H9 (cell line): ENCODE measurements at regions not wholly inside any gene's neighbourhood (a gene's known extent, or its start where the extent isn't known, plus 50 kb on each side); places are given as distances from the start of the nearest gene placed in this dataset.

Source experiments
- DNase-seq: peaks from one replicate; pipeline ENCODE4 v3.0.0-alpha.2; 2017
- H2AFZ ChIP-seq: one replicate; pipeline ENCODE4 v1.6.1; 2013; ENCODE audit warnings: mild to moderate bottlenecking, low read length, control low read depth, moderate library complexity
- H2AK5ac ChIP-seq: 2 replicates; pipeline ENCODE4 v1.6.1; 2013; ENCODE audit warnings: low read length, control low read depth, mixed read lengths; ENCODE audit not compliant: insufficient read length
- H2BK120ac ChIP-seq: one replicate; pipeline ENCODE4 v1.6.1; 2013; ENCODE audit warnings: low read depth, mild to moderate bottlenecking, low read length, control low read depth, inconsistent platforms; ENCODE audit not compliant: poor library complexity, severe bottlenecking
- H2BK12ac ChIP-seq: 2 replicates; pipeline ENCODE4 v1.6.1; 2013; ENCODE audit warnings: low read length, control low read depth, mixed read lengths, low read depth; ENCODE audit not compliant: insufficient read length
- H2BK15ac ChIP-seq: 2 replicates; pipeline ENCODE4 v1.6.1; 2013; ENCODE audit warnings: low read depth, low read length, control low read depth
- H2BK20ac ChIP-seq: one replicate; pipeline ENCODE4 v1.6.1; 2013; ENCODE audit warnings: low read depth, mild to moderate bottlenecking, low read length, control low read depth, inconsistent platforms; ENCODE audit not compliant: poor library complexity, severe bottlenecking
- H2BK5ac ChIP-seq: 2 replicates; pipeline ENCODE4 v1.6.1; 2013; ENCODE audit warnings: low read length, control low read depth, mixed read lengths; ENCODE audit not compliant: insufficient read length
- H3K14ac ChIP-seq: 2 replicates; pipeline ENCODE4 v1.6.1; 2013; ENCODE audit warnings: low read length, control low read depth; ENCODE audit not compliant: insufficient read depth
- H3K18ac ChIP-seq: 2 replicates; pipeline ENCODE4 v1.6.1; 2013; ENCODE audit warnings: low read depth, mild to moderate bottlenecking, mixed read lengths, low read length, control low read depth; ENCODE audit not compliant: insufficient read length
- H3K23ac ChIP-seq: 2 replicates; pipeline ENCODE4 v1.6.1; 2013; ENCODE audit warnings: low read length, control low read depth, mixed read lengths, low read depth; ENCODE audit not compliant: insufficient read length
- H3K23me2 ChIP-seq: 2 replicates; pipeline ENCODE4 v1.6.1; 2013; ENCODE audit warnings: low read depth, mild to moderate bottlenecking, mixed read lengths, low read length, control low read depth; ENCODE audit not compliant: insufficient read length, poor library complexity, severe bottlenecking
- H3K27ac ChIP-seq: 2 replicates; pipeline ENCODE4 v1.5.1; 2013; ENCODE audit warnings: low read length, control low read depth, mixed read lengths, low read depth; ENCODE audit not compliant: insufficient read length
- H3K27me3 ChIP-seq: 2 replicates; pipeline ENCODE4 v1.6.1; 2013; ENCODE audit warnings: low read length, control low read depth, inconsistent platforms; ENCODE audit not compliant: insufficient read depth
- H3K4ac ChIP-seq: 2 replicates; pipeline ENCODE4 v1.6.1; 2013; ENCODE audit warnings: low read depth, mild to moderate bottlenecking, control low read depth, inconsistent platforms, low read length, moderate library complexity
- H3K4me1 ChIP-seq: 2 replicates; pipeline ENCODE4 v1.6.1; 2013; ENCODE audit warnings: low read length, control low read depth, inconsistent platforms; ENCODE audit not compliant: insufficient read depth
- H3K4me2 ChIP-seq: 2 replicates; pipeline ENCODE4 v1.6.1; 2013; ENCODE audit warnings: low read length, control low read depth, mixed read lengths; ENCODE audit not compliant: insufficient read length, insufficient read depth
- H3K56ac ChIP-seq: 2 replicates; pipeline ENCODE4 v1.6.1; 2013; ENCODE audit warnings: low read depth, mild to moderate bottlenecking, mixed read lengths, low read length, control low read depth; ENCODE audit not compliant: insufficient read length
- H3K79me1 ChIP-seq: 2 replicates; pipeline ENCODE4 v1.6.1; 2013; ENCODE audit warnings: low read depth, mild to moderate bottlenecking, moderate library complexity, low read length, control low read depth, inconsistent platforms; ENCODE audit not compliant: insufficient read depth, poor library complexity, severe bottlenecking
- H3K79me2 ChIP-seq: 2 replicates; pipeline ENCODE4 v1.6.1; 2013; ENCODE audit warnings: low read length, control low read depth, inconsistent platforms; ENCODE audit not compliant: insufficient read depth
- H3K9ac ChIP-seq: 2 replicates; pipeline ENCODE4 v1.6.1; 2013; ENCODE audit warnings: low read length, control low read depth, mixed read lengths; ENCODE audit not compliant: insufficient read length; ENCODE audit errors: extremely low read depth
- H3K9me3 ChIP-seq: one replicate; pipeline ENCODE4 v1.6.1; 2013; ENCODE audit warnings: low read depth, low read length, inconsistent platforms; ENCODE audit not compliant: control insufficient read depth
- H3T11ph ChIP-seq: one replicate; pipeline ENCODE4 v1.6.1; 2013; ENCODE audit warnings: mild to moderate bottlenecking, low read length, control low read depth, inconsistent platforms
- H4K20me1 ChIP-seq: one replicate; pipeline ENCODE4 v1.6.1; 2013; ENCODE audit not compliant: control insufficient read depth, insufficient read length, insufficient read depth
- H4K5ac ChIP-seq: 2 replicates; pipeline ENCODE4 v1.6.1; 2013; ENCODE audit warnings: low read depth, mild to moderate bottlenecking, mixed read lengths, low read length, control low read depth; ENCODE audit not compliant: insufficient read length
- H4K8ac ChIP-seq: replicated peaks from 2 replicates; pipeline ENCODE4 v1.6.1; 2013; ENCODE audit warnings: low read length, control low read depth, mixed read lengths, low read depth; ENCODE audit not compliant: insufficient read length
- H4K91ac ChIP-seq: 2 replicates; pipeline ENCODE4 v1.6.1; 2013; ENCODE audit warnings: low read depth, mild to moderate bottlenecking, moderate library complexity, mixed read lengths, low read length, control low read depth; ENCODE audit not compliant: insufficient read length
- H3K27ac Mint-ChIP-seq, 3 experiments: 2 replicates in 2 of 3; 3 replicates in 1 of 3; pipeline ENCODE4 v1.8.0; 2020 to 2021; ENCODE audit warnings: mixed read lengths in 3 of 3, mild to moderate bottlenecking in 1 of 3, moderate library complexity in 1 of 3
- H3K27me3 Mint-ChIP-seq: 2 replicates; pipeline ENCODE4 v1.8.0; 2021; ENCODE audit warnings: low read depth, mild to moderate bottlenecking, moderate library complexity, mixed read lengths
- H3K36me3 Mint-ChIP-seq, 3 experiments: 2 replicates in 2 of 3; 3 replicates in 1 of 3; pipeline ENCODE4 v1.8.0; 2020 to 2021; ENCODE audit warnings: low read depth in 3 of 3, mixed read lengths in 3 of 3; ENCODE audit not compliant: insufficient read depth in 1 of 3
- H3K4me1 Mint-ChIP-seq, 2 experiments: 2 replicates each; pipeline ENCODE4 v1.8.0; 2020; ENCODE audit warnings: mixed read lengths in 2 of 2
- H3K4me3 Mint-ChIP-seq, 2 experiments: 2 replicates in 1 of 2; 3 replicates in 1 of 2; pipeline ENCODE4 v1.8.0; 2020 to 2021; ENCODE audit warnings: mild to moderate bottlenecking in 2 of 2, mixed read lengths in 2 of 2, moderate library complexity in 1 of 2
- H3K9me3 Mint-ChIP-seq, 2 experiments: 2 replicates in 1 of 2; 3 replicates in 1 of 2; pipeline ENCODE4 v1.8.0; 2020; ENCODE audit warnings: mild to moderate bottlenecking in 2 of 2, mixed read lengths in 2 of 2, moderate library complexity in 1 of 2
- CTCF ChIP-seq: fragments of 200-600 bp; sonication (generic); conservative IDR thresholded peaks from 3 replicates; pipeline ENCODE4 v1.8.0; 2021; ENCODE audit warnings: antibody characterized with exemption, mild to moderate bottlenecking
- WGBS: extraction: QIAGEN DNeasy Blood & Tissue Kit; methylation state at CpG from one replicate; pipeline ENCODE4 v1.1.7; 2013; ENCODE audit warnings: missing lambda C conversion rate, low lambda C conversion rate, mixed read lengths; ENCODE audit not compliant: insufficient read length; ENCODE audit errors: extremely low coverage; 5-methylcytosine and 5-hydroxymethylcytosine counted together

- WGBS: 100% methylated on average over 1 of the region's 10 CpGs
- H3K4me1 ChIP-seq: no peaks in the 10 kb centered on the region
These were observed 682.8 kb upstream of the NR2F2 start for GRCh38 chr15:95647531-95648277.

More at GRCh38 chr15:95647531-95648277, 682.8 kb upstream of the NR2F2 start:
- no peak overlapping the region for H3K27ac Mint-ChIP-seq
- no peaks in the 10 kb centered on the region for H3K23me2 ChIP-seq
- H2AK5ac ChIP-seq: no peak overlapping the region
- H2BK15ac ChIP-seq: no peak overlapping the region
- no peak overlapping the region for H3K14ac ChIP-seq
- DNase-seq: no peak
- no peak overlapping the region for H3K56ac ChIP-seq
- H3K9me3 ChIP-seq: no peaks in the 10 kb centered on the region
- H3K4me2 ChIP-seq: no peak overlapping the region
- H4K91ac ChIP-seq: no peak overlapping the region
- H3K18ac ChIP-seq: no peak overlapping the region
- H3K27me3 ChIP-seq: no peaks in the 10 kb centered on the region
- H3K9me3 Mint-ChIP-seq: no peaks in the 10 kb centered on the region
- H2BK5ac ChIP-seq: no peak overlapping the region
- H3K79me2 ChIP-seq: no peaks in the 10 kb centered on the region
- no peak overlapping the region for H2AFZ ChIP-seq
- no peak overlapping the region for H3K23ac ChIP-seq
- no peaks in the 10 kb centered on the region for H3K4me1 Mint-ChIP-seq
- no peak overlapping the region for H2BK12ac ChIP-seq
- H3K27me3 Mint-ChIP-seq: no peaks in the 10 kb centered on the region; the same call in 1 of the 2 replicates
- H3K4me3 Mint-ChIP-seq: no peak overlapping the region
- TF ChIP-seq CTCF: no peak
- no peak overlapping the region for H2BK120ac ChIP-seq
- no peak overlapping the region for H3K4ac ChIP-seq
- H3K9ac ChIP-seq: no peak overlapping the region
- no peak overlapping the region for H3K27ac ChIP-seq
- no peak overlapping the region for H4K8ac ChIP-seq
- no peaks in the 10 kb centered on the region for H4K20me1 ChIP-seq
- H4K5ac ChIP-seq: no peak overlapping the region
- no peak overlapping the region for H2BK20ac ChIP-seq
- H3K36me3 Mint-ChIP-seq: no peaks in the 10 kb centered on the region
- no peaks in the 10 kb centered on the region for H3K79me1 ChIP-seq
- no peak overlapping the region for H3T11ph ChIP-seq
